PC-3 (cell line): ENCODE measurements at regions not wholly inside any gene's neighbourhood (a gene's known extent, or its start where the extent isn't known, plus 50 kb on each side); places are given as distances from the start of the nearest gene placed in this dataset.

Source experiments
- ATAC-seq: fragments of 200-7000 bp; cut with Tn5 transposase; 2 replicates; pipeline ENCODE4 v1.9.1; 2020; ENCODE audit warnings: mild to moderate bottlenecking, moderate library complexity
- BruUV-seq: library from RNA; stranded (reverse); fragments of 400-500 nt; replicated peaks from 2 replicates; lab custom pipeline; 2021; lab: Mats Ljungman, UMichigan
- CTCF ChIA-PET: fragments of 300-600 bp; sonication (Branson Sonifier 250); formaldehyde crosslinking; loops from one replicate; lab custom pipeline; 2022; ENCODE audit warnings: antibody characterized with exemption; lab: Charles Lee
- POLR2A ChIA-PET: fragments of 300-600 bp; sonication (Branson Sonifier 250); formaldehyde crosslinking; loops from one replicate; lab custom pipeline; 2022; ENCODE audit warnings: antibody characterized with exemption; ENCODE audit not compliant: unreplicated experiment; lab: Charles Lee
- DNase-seq: peaks from one replicate; pipeline ENCODE4 v3.0.0-alpha.2; 2015
- H2AFZ ChIP-seq: fragments of 300-600 bp; sonication (generic); 2 replicates; pipeline ENCODE4 v1.6.0; 2016; ENCODE audit warnings: antibody characterized with exemption, low read length
- H3F3A ChIP-seq: fragments of 300-600 bp; sonication (generic); one replicate; pipeline ENCODE4 v1.6.0; 2017; ENCODE audit warnings: antibody characterized with exemption, low read length, control low read depth, mild to moderate bottlenecking; ENCODE audit not compliant: unreplicated experiment
- H3K27ac ChIP-seq: fragments of 300-600 bp; sonication (generic); 2 replicates; pipeline ENCODE4 v1.5.1; 2016; ENCODE audit warnings: mild to moderate bottlenecking, low read length
- H3K27me3 ChIP-seq: fragments of 300-600 bp; sonication (generic); 2 replicates; pipeline ENCODE4 v1.6.1; 2016; ENCODE audit warnings: low read length, mixed read lengths
- H3K36me3 ChIP-seq: fragments of 300-600 bp; sonication (generic); 2 replicates; pipeline ENCODE4 v1.6.1; 2016; ENCODE audit warnings: low read depth, mixed run types, low read length, mixed read lengths
- H3K4me1 ChIP-seq: fragments of 300-600 bp; sonication (generic); 2 replicates; pipeline ENCODE4 v1.5.1; 2016; ENCODE audit warnings: low read length; ENCODE audit not compliant: insufficient read depth
- H3K4me2 ChIP-seq: fragments of 300-600 bp; sonication (generic); 2 replicates; pipeline ENCODE4 v1.6.0; 2016; ENCODE audit warnings: low read length
- H3K4me3 ChIP-seq: fragments of 300-600 bp; sonication (generic); 2 replicates; pipeline ENCODE4 v1.5.1; 2016; ENCODE audit warnings: mild to moderate bottlenecking, low read length, mixed read lengths
- H3K79me2 ChIP-seq: fragments of 300-600 bp; sonication (generic); 2 replicates; pipeline ENCODE4 v1.6.1; 2017; ENCODE audit warnings: low read length, mixed read lengths
- H3K9ac ChIP-seq: fragments of 300-600 bp; sonication (generic); 2 replicates; pipeline ENCODE4 v1.6.0; 2016; ENCODE audit warnings: mild to moderate bottlenecking, low read length
- H3K9me2 ChIP-seq: fragments of 300-600 bp; sonication (generic); replicated peaks from 2 replicates; pipeline ENCODE4 v1.6.1; 2016; ENCODE audit warnings: mixed run types, low read length, mixed read lengths
- H3K9me3 ChIP-seq: fragments of 300-600 bp; sonication (generic); 2 replicates; pipeline ENCODE4 v1.6.1; 2016; ENCODE audit warnings: low read length, mixed read lengths
- H4K20me1 ChIP-seq: fragments of 300-600 bp; sonication (generic); 2 replicates; pipeline ENCODE4 v1.6.1; 2016; ENCODE audit warnings: low read length, mixed read lengths
- CTCF ChIP-seq: fragments of 300-600 bp; sonication (generic); conservative IDR thresholded peaks from 2 replicates; pipeline ENCODE4 v1.5.1; 2017; ENCODE audit warnings: antibody characterized with exemption, low read depth, mild to moderate bottlenecking, low read length
- EZH2 ChIP-seq: fragments of 300-600 bp; sonication (generic); IDR thresholded peaks from one replicate; pipeline ENCODE4 v1.6.1; 2017; ENCODE audit warnings: antibody characterized with exemption, mild to moderate bottlenecking, low read length; ENCODE audit not compliant: unreplicated experiment
- EZH2phosphoT487 ChIP-seq: fragments of 300-600 bp; sonication (generic); IDR thresholded peaks from 2 replicates; pipeline ENCODE4 v1.6.1; 2018; ENCODE audit warnings: mild to moderate bottlenecking, antibody characterized with exemption, low read length, borderline replicate concordance
- intact Hi-C: fragments of 100-400 bp; cut with micrococcal nuclease; formaldehyde crosslinking; loops from 2 replicates; pipeline ENCODE4 v1.9.0; 2023

DNA sequence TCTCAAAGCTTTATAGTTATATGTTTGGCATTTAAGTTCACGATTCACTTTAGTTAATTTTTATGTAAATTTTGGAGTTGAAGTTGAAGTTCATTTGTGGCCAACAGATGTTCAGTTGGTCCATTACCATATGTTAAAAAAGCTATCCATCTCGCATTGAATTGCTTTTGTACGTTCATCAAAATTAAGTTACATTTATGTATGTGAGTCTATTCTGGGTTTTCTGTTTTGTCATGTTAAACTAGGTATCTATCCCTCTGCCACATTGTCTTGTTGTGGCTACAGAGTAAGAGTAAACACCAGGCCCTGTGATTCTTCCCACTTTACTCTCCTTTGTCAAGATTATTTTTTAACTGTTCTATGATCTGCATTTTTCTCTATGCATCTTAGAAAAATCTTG lies 237.3 kb downstream of the BMP2 start:
- intact Hi-C loops = no loop called here
- H3K4me3 ChIP-seq = no peak overlapping the region
- no peak overlapping the region for H3K27ac ChIP-seq
- ATAC-seq = no peak
- no peaks in the 10 kb centered on the region for H3K9me3 ChIP-seq
- H3K4me1 ChIP-seq = no peaks in the 10 kb centered on the region
- H3F3A ChIP-seq = no peaks in the 10 kb centered on the region
- H4K20me1 ChIP-seq = no peaks in the 10 kb centered on the region
- CTCF ChIA-PET = no interaction called here
- no peak for DNase-seq
- no peak overlapping the region for H3K9ac ChIP-seq
- POLR2A ChIA-PET = no interaction called here
- no peak for TF ChIP-seq EZH2phosphoT487
- no peak for TF ChIP-seq EZH2
- no peak for TF ChIP-seq CTCF
- BruUV-seq = no TSS peak
- no peak overlapping the region for H2AFZ ChIP-seq
- no peaks in the 10 kb centered on the region for H3K79me2 ChIP-seq
- H3K9me2 ChIP-seq = no peaks in the 10 kb centered on the region
- no peak overlapping the region for H3K4me2 ChIP-seq
- no peaks in the 10 kb centered on the region for H3K36me3 ChIP-seq
- peaks cover 16% of the 10 kb centered on the region; the same call in 1 of the 2 replicates for H3K27me3 ChIP-seq

GRCh38 chr20:7010527-7010926 lies 243.0 kb downstream of the BMP2 start:
- intact Hi-C loops = no loop called here
- Histone ChIP-seq H3K79me2 (no peaks in the 10 kb centered on the region), H3K4me3 (no peak overlapping the region), H3K9me3 (no peaks in the 10 kb centered on the region), H3K9ac (no peak overlapping the region), H3K27me3 (peaks cover 19% of the 10 kb centered on the region), H3K9me2 (no peaks in the 10 kb centered on the region), H3K4me1 (no peaks in the 10 kb centered on the region), H4K20me1 (no peaks in the 10 kb centered on the region), H2AFZ (no peak overlapping the region), H3K4me2 (no peak overlapping the region), H3K36me3 (no peaks in the 10 kb centered on the region), H3K27ac (no peak overlapping the region), H3F3A (no peaks in the 10 kb centered on the region)
- DNase-seq = no peak
- ATAC-seq = no peak
- no TSS peak for BruUV-seq
- TF ChIP-seq EZH2 (no peak), EZH2phosphoT487 (no peak), CTCF (no peak)
- CTCF ChIA-PET = no interaction called here
- POLR2A ChIA-PET = no interaction called here

- Histone ChIP-seq H3K4me1 (no peaks in the 10 kb centered on the region), H3F3A (no peaks in the 10 kb centered on the region), H3K27me3 (peaks cover 12% of the 10 kb centered on the region), H3K9me3 (no peaks in the 10 kb centered on the region), H3K4me2 (no peak overlapping the region), H3K36me3 (no peaks in the 10 kb centered on the region), H4K20me1 (no peaks in the 10 kb centered on the region), H3K27ac (no peak overlapping the region), H3K9me2 (no peaks in the 10 kb centered on the region), H2AFZ (no peak overlapping the region), H3K79me2 (no peaks in the 10 kb centered on the region), H3K9ac (no peak overlapping the region), H3K4me3 (no peak overlapping the region)
- ATAC-seq (no peak), DNase-seq (no peak)
- no peak for TF ChIP-seq CTCF
- no peak for TF ChIP-seq EZH2
- TF ChIP-seq EZH2phosphoT487 = no peak
- POLR2A ChIA-PET = no interaction called here
- CTCF ChIA-PET = no interaction called here
- intact Hi-C loops = no loop called here
- BruUV-seq = no TSS peak
Measured at GRCh38 chr20:7015257-7015656, 247.8 kb downstream of the BMP2 start.
